MM.1S (cell line): ENCODE measurements at regions not wholly inside any gene's neighbourhood (a gene's known extent, or its start where the extent isn't known, plus 50 kb on each side); places are given as distances from the start of the nearest gene placed in this dataset.

ENCODE experiments used
- DNase-seq: peaks from one replicate; pipeline ENCODE4 v3.0.0-alpha.2; 2015
- H2AFZ ChIP-seq: fragments of 300-600 bp; sonication (generic); 2 replicates; pipeline ENCODE4 v1.6.0; 2016; ENCODE audit warnings: antibody characterized with exemption, low read length
- H3F3A ChIP-seq: fragments of 300-600 bp; sonication (generic); 2 replicates; pipeline ENCODE4 v1.6.1; 2016; ENCODE audit warnings: mild to moderate bottlenecking, antibody characterized with exemption, low read length, moderate library complexity, mixed read lengths; ENCODE audit not compliant: insufficient read depth
- H3K27ac ChIP-seq: fragments of 300-600 bp; sonication (generic); 2 replicates; pipeline ENCODE4 v1.5.1; 2016; ENCODE audit warnings: mild to moderate bottlenecking, low read length
- H3K27me3 ChIP-seq: fragments of 300-600 bp; sonication (generic); replicated peaks from 2 replicates; pipeline ENCODE4 v1.6.0; 2016; ENCODE audit warnings: low read length; ENCODE audit not compliant: insufficient read depth
- H3K36me3 ChIP-seq: fragments of 300-600 bp; sonication (generic); replicated peaks from 2 replicates; pipeline ENCODE4 v1.6.1; 2016; ENCODE audit warnings: mild to moderate bottlenecking, low read length, mixed read lengths; ENCODE audit not compliant: insufficient read depth
- H3K4me1 ChIP-seq: fragments of 300-600 bp; sonication (generic); 2 replicates; pipeline ENCODE4 v1.6.1; 2016; ENCODE audit warnings: low read length, mixed read lengths
- H3K4me2 ChIP-seq: fragments of 300-600 bp; sonication (generic); 2 replicates; pipeline ENCODE4 v1.6.0; 2016; ENCODE audit warnings: low read depth, low read length
- H3K4me3 ChIP-seq: fragments of 300-600 bp; sonication (generic); 2 replicates; pipeline ENCODE4 v1.5.1; 2016; ENCODE audit warnings: low read length, mixed read lengths
- H3K79me2 ChIP-seq: fragments of 300-600 bp; sonication (generic); 2 replicates; pipeline ENCODE4 v1.6.1; 2016; ENCODE audit warnings: mixed run types, low read length, mixed read lengths
- H3K9ac ChIP-seq: fragments of 300-600 bp; sonication (generic); 2 replicates; pipeline ENCODE4 v1.6.1; 2016; ENCODE audit warnings: low read length, mixed read lengths
- H3K9me2 ChIP-seq: fragments of 300-600 bp; sonication (generic); replicated peaks from 2 replicates; pipeline ENCODE4 v1.6.1; 2016; ENCODE audit warnings: mild to moderate bottlenecking, low read length, mixed read lengths; ENCODE audit not compliant: insufficient read depth
- H3K9me3 ChIP-seq: fragments of 300-600 bp; sonication (generic); replicated peaks from 2 replicates; pipeline ENCODE4 v1.6.1; 2016; ENCODE audit warnings: mild to moderate bottlenecking, low read length, mixed read lengths; ENCODE audit not compliant: insufficient read depth
- H4K20me1 ChIP-seq: fragments of 300-600 bp; sonication (generic); 2 replicates; pipeline ENCODE4 v1.6.1; 2016; ENCODE audit warnings: mild to moderate bottlenecking, low read length, moderate library complexity, mixed read lengths; ENCODE audit not compliant: insufficient read depth
- CTCF ChIP-seq: fragments of 300-600 bp; sonication (generic); IDR thresholded peaks from 2 replicates; pipeline ENCODE4 v1.5.1; 2016; ENCODE audit warnings: antibody characterized with exemption, low read length, mixed read lengths
- EZH2 ChIP-seq: fragments of 300-600 bp; sonication (generic); optimal IDR thresholded peaks from 2 replicates; pipeline ENCODE3; 2017; ENCODE audit warnings: low read depth, mild to moderate bottlenecking, antibody characterized with exemption, low read length, mixed read lengths
- EZH2phosphoT487 ChIP-seq: fragments of 300-600 bp; sonication (generic); IDR thresholded peaks from 2 replicates; pipeline ENCODE4 v1.6.1; 2018; ENCODE audit warnings: antibody characterized with exemption, low read length

- Histone ChIP-seq H3F3A (no peaks in the 10 kb centered on the region), H3K4me1 (no peaks in the 10 kb centered on the region), H3K27me3 (no peaks in the 10 kb centered on the region), H3K4me3 (no peak overlapping the region), H4K20me1 (no peaks in the 10 kb centered on the region), H3K4me2 (no peak overlapping the region), H3K79me2 (no peaks in the 10 kb centered on the region), H3K36me3 (no peaks in the 10 kb centered on the region), H3K9me3 (no peaks in the 10 kb centered on the region), H3K27ac (no peak overlapping the region), H3K9me2 (no peaks in the 10 kb centered on the region), H2AFZ (no peak overlapping the region), H3K9ac (no peak overlapping the region)
- no peak for TF ChIP-seq EZH2
- TF ChIP-seq EZH2phosphoT487: no peak
- no peak for TF ChIP-seq CTCF
- no peak for DNase-seq
Observed at GRCh38 chr17:51355441-51356410, 95.4 kb downstream of the UTP18 start.

- Histone ChIP-seq H3K4me1 (no peaks in the 10 kb centered on the region), H3F3A (no peaks in the 10 kb centered on the region), H3K4me3 (no peak overlapping the region), H3K36me3 (no peaks in the 10 kb centered on the region), H2AFZ (no peak overlapping the region), H3K9ac (no peak overlapping the region), H3K27me3 (no peaks in the 10 kb centered on the region), H3K9me3 (no peaks in the 10 kb centered on the region), H3K4me2 (no peak overlapping the region), H3K27ac (no peak overlapping the region), H4K20me1 (no peaks in the 10 kb centered on the region), H3K9me2 (no peaks in the 10 kb centered on the region), H3K79me2 (no peaks in the 10 kb centered on the region)
- no peak for TF ChIP-seq CTCF
- TF ChIP-seq EZH2: no peak
- no peak for TF ChIP-seq EZH2phosphoT487
- DNase-seq: no peak
Observed at GRCh38 chr17:51359055-51359454, 98.7 kb downstream of the UTP18 start.

GRCh38 chr17:51362811-51363585, 102.7 kb downstream of the UTP18 start:
- TF ChIP-seq EZH2: no peak
- no peak overlapping the region for H3K4me3 ChIP-seq
- no peaks in the 10 kb centered on the region for H3K36me3 ChIP-seq
- H3K27me3 ChIP-seq: no peaks in the 10 kb centered on the region
- no peaks in the 10 kb centered on the region for H3F3A ChIP-seq
- H4K20me1 ChIP-seq: no peaks in the 10 kb centered on the region
- DNase-seq: no peak
- H2AFZ ChIP-seq: no peak overlapping the region
- no peak overlapping the region for H3K27ac ChIP-seq
- H3K9me3 ChIP-seq: no peaks in the 10 kb centered on the region
- no peak overlapping the region for H3K4me2 ChIP-seq
- H3K4me1 ChIP-seq: no peaks in the 10 kb centered on the region
- H3K9ac ChIP-seq: no peak overlapping the region
- H3K79me2 ChIP-seq: no peaks in the 10 kb centered on the region
- H3K9me2 ChIP-seq: no peaks in the 10 kb centered on the region
